ENCODE measurements at regions not wholly inside any gene's neighbourhood (a gene's known extent, or its start where the extent isn't known, plus 50 kb on each side); places are given as distances from the start of the nearest gene placed in this dataset.

DNA sequence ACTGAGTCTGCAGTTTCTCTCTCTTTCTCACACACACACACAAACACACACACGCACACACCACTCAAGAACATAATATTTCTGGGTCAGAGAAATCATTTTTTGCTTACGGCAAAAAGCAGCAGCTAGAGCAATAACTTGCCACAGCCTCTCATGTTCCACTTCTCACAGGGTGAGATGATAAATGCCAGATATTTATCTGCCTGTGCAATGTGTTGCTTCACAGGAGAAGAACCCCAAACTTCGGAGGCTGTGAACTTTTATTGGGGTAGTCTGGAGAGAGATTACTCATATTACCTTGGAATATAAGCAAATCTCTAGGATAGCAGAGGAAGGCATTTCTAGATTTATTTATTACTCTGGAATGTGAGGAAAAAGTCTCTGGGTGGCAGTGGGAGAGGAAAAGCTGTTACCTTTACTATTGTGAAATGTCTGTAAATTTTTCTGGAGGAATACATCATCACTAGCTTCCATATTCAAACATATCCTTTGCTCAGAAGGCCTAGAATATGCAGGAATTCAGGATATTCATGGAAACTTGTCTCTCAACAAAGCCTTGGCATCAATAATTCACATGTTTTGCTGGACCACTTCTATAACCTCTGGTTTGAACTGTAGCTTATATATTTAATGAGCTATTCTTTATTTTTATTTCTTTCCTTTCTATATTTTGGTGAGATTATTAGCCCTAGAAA lies 369.2 kb downstream of the NSUN3 start:
- no peaks in the 10 kb centered on the region; the same call in 1 of the 2 replicates for H3K9me3 ChIP-seq
- no peak for DNase-seq
- H3K4me3 ChIP-seq (ENCODE audit: low read depth, low read length), result no peak overlapping the region
- no peaks in the 10 kb centered on the region for H3K27me3 ChIP-seq
- TF ChIP-seq, protein P1, sequence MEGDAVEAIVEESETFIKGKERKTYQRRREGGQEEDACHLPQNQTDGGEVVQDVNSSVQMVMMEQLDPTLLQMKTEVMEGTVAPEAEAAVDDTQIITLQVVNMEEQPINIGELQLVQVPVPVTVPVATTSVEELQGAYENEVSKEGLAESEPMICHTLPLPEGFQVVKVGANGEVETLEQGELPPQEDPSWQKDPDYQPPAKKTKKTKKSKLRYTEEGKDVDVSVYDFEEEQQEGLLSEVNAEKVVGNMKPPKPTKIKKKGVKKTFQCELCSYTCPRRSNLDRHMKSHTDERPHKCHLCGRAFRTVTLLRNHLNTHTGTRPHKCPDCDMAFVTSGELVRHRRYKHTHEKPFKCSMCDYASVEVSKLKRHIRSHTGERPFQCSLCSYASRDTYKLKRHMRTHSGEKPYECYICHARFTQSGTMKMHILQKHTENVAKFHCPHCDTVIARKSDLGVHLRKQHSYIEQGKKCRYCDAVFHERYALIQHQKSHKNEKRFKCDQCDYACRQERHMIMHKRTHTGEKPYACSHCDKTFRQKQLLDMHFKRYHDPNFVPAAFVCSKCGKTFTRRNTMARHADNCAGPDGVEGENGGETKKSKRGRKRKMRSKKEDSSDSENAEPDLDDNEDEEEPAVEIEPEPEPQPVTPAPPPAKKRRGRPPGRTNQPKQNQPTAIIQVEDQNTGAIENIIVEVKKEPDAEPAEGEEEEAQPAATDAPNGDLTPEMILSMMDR (IDR thresholded peaks at IDR 0.05; ENCODE audit: low read depth, low read length), result no peak
- H3K36me3 ChIP-seq, result no peaks in the 10 kb centered on the region
- peaks cover 10% of the 10 kb centered on the region for H3K4me1 ChIP-seq

DNA sequence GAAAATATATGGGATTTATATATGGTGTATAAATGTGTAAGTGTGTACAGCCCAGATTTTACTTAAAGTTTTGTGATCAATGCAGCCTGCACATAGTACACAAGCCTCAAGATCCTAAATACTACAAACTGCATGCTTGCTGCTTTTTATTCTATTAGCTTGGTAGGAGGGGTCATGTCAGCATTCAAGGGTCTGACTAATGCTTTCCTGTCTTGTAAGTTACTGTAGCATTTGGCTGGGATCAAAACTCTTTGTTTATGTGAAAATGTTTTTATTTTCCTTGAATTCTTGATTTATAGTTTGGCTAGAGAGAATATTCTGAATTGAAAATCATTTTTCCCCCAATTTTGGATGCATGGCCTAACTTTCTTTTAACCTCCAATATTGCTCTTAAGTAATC lies 370.9 kb downstream of the NSUN3 start:
- Histone ChIP-seq H3K4me1 (peaks cover 10% of the 10 kb centered on the region), H3K27me3 (no peaks in the 10 kb centered on the region), H3K9me3 (no peaks in the 10 kb centered on the region), H3K4me3 (ENCODE audit: low read depth, low read length) (no peak overlapping the region), H3K36me3 (no peaks in the 10 kb centered on the region)
- TF ChIP-seq, protein P1 (IDR thresholded peaks at IDR 0.05; ENCODE audit: low read depth, low read length), result no peak
- no peak for DNase-seq

DNA sequence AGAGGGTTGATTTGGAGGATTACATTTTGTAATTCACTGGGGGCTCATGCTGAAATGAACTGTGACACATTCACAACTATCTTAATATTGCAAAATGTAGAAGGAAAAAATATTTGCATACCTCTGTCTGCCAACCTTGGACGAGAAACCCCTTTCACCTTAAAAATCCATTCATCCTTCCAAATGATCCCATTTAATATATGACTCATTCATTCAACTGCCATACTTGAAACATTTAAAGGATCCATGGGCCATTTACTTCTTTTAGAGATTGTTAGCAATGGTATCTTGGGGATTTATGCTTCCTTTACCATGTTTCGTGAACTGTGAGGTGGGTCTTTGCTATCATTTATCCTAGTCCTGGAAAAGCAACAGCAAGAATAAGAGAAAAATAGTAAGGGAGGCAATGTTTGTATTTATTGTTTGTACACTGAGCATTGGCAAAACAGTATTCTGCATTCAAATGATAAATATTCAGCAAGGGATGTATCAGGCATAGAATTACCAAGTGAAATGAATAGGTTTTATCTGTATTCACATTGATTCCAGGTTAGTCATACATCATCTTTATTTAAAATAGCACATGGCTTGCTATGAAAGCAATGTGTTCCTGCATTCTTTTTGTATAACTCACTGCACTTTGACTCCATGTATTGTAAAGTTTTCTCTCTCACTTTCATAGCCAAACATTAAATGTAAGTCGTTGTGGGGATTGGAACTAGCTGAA lies 378.1 kb downstream of the NSUN3 start:
- no peaks in the 10 kb centered on the region for H3K36me3 ChIP-seq
- no peaks in the 10 kb centered on the region for H3K27me3 ChIP-seq
- DNase-seq, result no peak
- TF ChIP-seq, protein P1 (IDR thresholded peaks at IDR 0.05; ENCODE audit: low read depth, low read length), result no peak
- H3K4me1 ChIP-seq, result no peaks in the 10 kb centered on the region
- no peaks in the 10 kb centered on the region for H3K9me3 ChIP-seq
- no peak overlapping the region for H3K4me3 ChIP-seq (ENCODE audit: low read depth, low read length)

DNA sequence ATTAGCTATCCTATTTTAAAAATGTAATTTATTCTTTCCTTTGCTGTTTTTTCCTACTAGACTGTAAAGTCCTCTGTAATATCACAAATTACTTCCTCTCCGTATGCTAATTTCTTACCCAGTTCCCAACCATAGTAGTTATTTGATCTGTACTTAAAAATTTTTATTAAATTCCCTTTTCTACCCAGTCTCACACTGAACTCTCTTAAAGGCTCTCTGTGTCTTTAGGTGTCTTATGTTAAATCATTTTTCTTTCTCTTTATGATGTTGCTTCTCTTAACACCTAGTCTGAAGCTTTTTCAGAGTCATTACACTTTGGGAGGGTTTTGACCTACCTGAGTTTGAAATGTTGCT lies 378.6 kb downstream of the NSUN3 start:
- Histone ChIP-seq H3K4me3 (ENCODE audit: low read depth, low read length) (no peak overlapping the region), H3K27me3 (no peaks in the 10 kb centered on the region), H3K36me3 (no peaks in the 10 kb centered on the region), H3K9me3 (no peaks in the 10 kb centered on the region), H3K4me1 (no peaks in the 10 kb centered on the region)
- no peak for DNase-seq
- TF ChIP-seq, protein P1 (IDR thresholded peaks at IDR 0.05; ENCODE audit: low read depth, low read length), result no peak

DNA sequence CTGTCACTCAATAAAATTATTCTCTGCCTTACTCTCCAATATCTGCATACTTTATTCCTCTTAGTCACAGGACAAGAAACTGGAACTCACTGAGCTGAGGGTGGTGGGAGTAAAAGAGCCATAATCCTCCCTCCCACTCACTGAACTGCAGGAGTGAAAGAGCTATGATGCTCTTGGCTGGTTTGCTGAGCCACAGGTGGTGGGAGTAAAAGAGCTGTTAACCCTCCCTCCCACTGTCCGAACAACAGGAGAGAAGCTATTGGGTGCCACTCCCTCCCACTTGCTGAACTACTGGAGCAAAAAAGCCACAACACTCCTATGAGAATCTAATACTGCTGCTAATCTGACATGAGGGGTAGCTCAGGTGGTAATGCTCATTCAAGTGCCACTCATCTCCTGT lies 391.0 kb downstream of the NSUN3 start:
- H3K4me1 ChIP-seq, result no peaks in the 10 kb centered on the region
- no peaks in the 10 kb centered on the region for H3K9me3 ChIP-seq
- no peaks in the 10 kb centered on the region for H3K36me3 ChIP-seq
- no peak overlapping the region for H3K4me3 ChIP-seq (ENCODE audit: low read depth, low read length)
- TF ChIP-seq, protein P1 (IDR thresholded peaks at IDR 0.05; ENCODE audit: low read depth, low read length), result no peak
- H3K27me3 ChIP-seq, result no peaks in the 10 kb centered on the region
- DNase-seq, result no peak

DNA sequence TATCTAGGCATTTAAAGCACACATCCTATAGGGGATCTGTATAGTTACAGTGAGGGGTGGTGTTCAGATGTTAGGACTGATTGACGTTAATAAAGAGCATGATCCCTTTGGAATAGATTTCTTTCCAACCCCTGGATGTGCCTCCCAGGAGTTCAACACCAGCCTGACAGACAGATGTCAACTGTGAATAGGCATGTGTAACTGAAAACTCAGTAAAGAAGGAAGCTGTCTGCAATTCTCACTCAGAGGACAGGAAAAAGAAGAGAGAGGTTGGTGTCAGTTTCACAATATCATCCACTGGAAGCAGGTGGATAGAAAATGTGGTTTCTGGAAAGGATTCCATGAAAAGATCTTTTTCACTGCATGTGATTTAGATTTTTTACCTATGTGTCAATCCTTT lies 396.3 kb downstream of the NSUN3 start:
- no peak for DNase-seq
- TF ChIP-seq, protein P1 (IDR thresholded peaks at IDR 0.05; ENCODE audit: low read depth, low read length), result no peak
- Histone ChIP-seq H3K27me3 (no peaks in the 10 kb centered on the region), H3K4me1 (no peaks in the 10 kb centered on the region), H3K9me3 (no peaks in the 10 kb centered on the region), H3K4me3 (ENCODE audit: low read depth, low read length) (no peak overlapping the region), H3K36me3 (no peaks in the 10 kb centered on the region)
